GM12865 (cell line): ENCODE measurements at regions not wholly inside any gene's neighbourhood (a gene's known extent, or its start where the extent isn't known, plus 50 kb on each side); places are given as distances from the start of the nearest gene placed in this dataset.

Experiments used
- DNase-seq: peaks from one replicate; pipeline ENCODE4 v3.0.0; 2010; ENCODE audit warnings: low read depth
- H3K4me3 ChIP-seq: 2 replicates; pipeline ENCODE4 v1.5.1; 2011; ENCODE audit warnings: mild to moderate bottlenecking, low read depth, low read length, control low read depth
- TF ChIP-seq, protein P1 (sequence below): IDR thresholded peaks from 2 replicates; pipeline ENCODE4 v1.5.1; 2011; ENCODE audit warnings: low read length, control low read depth, low read depth, inconsistent platforms; ENCODE audit not compliant: insufficient read depth; ENCODE audit errors: missing control alignments

GRCh38 chr16:5578980-5579379 lies 481.4 kb upstream of the EEF2KMT start:
- DNase-seq: no peak
- H3K4me3 ChIP-seq: no peak overlapping the region
- TF ChIP-seq, protein P1, sequence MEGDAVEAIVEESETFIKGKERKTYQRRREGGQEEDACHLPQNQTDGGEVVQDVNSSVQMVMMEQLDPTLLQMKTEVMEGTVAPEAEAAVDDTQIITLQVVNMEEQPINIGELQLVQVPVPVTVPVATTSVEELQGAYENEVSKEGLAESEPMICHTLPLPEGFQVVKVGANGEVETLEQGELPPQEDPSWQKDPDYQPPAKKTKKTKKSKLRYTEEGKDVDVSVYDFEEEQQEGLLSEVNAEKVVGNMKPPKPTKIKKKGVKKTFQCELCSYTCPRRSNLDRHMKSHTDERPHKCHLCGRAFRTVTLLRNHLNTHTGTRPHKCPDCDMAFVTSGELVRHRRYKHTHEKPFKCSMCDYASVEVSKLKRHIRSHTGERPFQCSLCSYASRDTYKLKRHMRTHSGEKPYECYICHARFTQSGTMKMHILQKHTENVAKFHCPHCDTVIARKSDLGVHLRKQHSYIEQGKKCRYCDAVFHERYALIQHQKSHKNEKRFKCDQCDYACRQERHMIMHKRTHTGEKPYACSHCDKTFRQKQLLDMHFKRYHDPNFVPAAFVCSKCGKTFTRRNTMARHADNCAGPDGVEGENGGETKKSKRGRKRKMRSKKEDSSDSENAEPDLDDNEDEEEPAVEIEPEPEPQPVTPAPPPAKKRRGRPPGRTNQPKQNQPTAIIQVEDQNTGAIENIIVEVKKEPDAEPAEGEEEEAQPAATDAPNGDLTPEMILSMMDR: no peak

GRCh38 chr16:5577463-5577862 lies 479.9 kb upstream of the EEF2KMT start:
- H3K4me3 ChIP-seq: no peak overlapping the region
- TF ChIP-seq, protein P1: no peak
- no peak for DNase-seq

DNA sequence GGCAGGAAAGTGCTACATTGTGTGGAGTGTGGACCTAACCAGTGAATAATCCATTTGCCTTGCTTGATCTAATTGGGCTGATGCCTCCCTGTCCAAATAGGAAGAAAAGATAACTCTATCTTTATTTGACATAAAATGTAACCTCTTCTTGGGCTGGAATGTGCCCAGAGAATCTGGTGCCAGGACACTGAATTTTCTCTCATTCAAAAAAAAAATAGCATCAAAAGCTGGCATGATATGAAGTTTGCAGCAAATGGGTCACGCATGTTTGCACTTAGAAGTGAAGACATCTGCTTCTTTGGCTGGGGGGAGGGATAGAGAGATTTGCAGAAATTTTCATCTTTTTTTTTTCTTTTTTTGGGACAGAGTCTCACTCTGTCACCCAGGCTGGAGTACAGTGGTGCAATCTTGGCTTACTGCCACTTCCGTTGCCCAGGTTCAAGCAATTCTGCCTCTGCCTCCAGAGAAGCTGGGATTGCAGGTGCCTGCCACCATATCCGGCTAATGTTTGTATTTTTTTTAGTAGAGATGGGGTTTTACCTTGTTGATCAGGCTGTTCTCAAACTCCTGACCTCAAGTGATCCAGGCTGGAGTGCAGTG lies 478.2 kb upstream of the EEF2KMT start:
- no peak overlapping the region for H3K4me3 ChIP-seq
- DNase-seq: no peak
- TF ChIP-seq, protein P1: no peak

DNA sequence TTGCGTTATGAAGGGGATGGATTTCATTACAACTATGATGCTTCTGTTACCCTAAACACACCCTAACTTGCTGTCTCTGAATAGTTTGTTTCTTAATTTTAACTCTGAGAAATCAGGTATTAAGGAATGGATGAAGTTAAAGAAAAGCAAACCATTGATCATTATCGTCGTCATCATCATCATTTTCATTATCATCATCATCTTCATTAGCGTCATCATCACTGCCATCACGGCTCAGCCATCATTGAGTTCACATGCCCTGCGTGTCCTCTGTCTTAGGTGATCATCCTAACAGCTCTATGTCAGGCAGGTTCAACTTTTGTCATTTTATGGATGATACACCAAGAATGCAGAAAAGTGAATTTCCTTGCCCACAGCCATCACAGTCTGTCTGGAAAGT lies 477.5 kb upstream of the EEF2KMT start:
- no peak overlapping the region for H3K4me3 ChIP-seq
- TF ChIP-seq, protein P1: no peak
- DNase-seq: no peak

DNA sequence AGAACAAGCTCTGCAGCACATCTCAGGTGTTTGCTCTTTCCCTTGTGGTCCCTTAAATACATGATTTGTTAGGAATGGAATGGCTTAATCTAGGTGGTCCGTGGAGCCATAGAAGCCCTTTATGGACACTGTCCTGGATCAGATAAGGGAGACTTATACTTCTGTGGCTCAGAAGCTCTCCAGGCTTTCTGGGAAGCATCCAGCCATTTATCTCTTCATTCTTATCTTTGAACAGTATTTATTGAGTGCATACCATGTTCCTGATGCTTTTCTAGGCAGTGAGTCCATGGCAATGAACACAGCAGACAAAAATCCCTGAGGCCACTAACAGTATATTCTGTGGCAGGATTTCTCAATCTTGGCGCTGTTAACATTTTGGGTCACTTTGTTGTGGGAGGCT lies 474.5 kb upstream of the EEF2KMT start:
- H3K4me3 ChIP-seq: no peak overlapping the region
- DNase-seq: no peak
- TF ChIP-seq, protein P1: no peak

- DNase-seq: no peak
- TF ChIP-seq, protein P1: no peak
- H3K4me3 ChIP-seq: no peak overlapping the region
Measured at GRCh38 chr16:5571446-5571845, 473.9 kb upstream of the EEF2KMT start.

DNA sequence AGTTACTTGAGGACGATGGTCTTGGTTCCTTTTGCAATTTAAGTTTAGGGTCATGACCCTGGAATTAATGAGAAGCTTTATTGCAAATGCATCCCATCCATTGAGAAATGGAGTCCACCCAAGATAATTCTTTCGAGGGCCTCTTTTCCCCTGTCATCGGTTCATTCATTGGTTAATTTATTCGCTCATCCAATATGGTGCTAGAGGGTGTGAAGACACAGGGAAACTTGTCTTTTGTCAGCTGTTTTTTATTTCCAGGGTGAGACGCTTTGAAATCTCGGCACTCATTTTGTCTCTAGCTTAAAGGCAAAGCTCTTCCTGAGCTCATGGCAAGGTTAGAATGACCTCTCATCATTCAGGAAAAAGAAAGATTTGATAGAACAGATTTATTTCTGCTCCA lies 464.2 kb upstream of the EEF2KMT start:
- DNase-seq: no peak
- TF ChIP-seq, protein P1: no peak
- no peak overlapping the region for H3K4me3 ChIP-seq
